ENCODE measurements at regions not wholly inside any gene's neighbourhood (a gene's known extent, or its start where the extent isn't known, plus 50 kb on each side); places are given as distances from the start of the nearest gene placed in this dataset.
A peak's percentile ranks its signal among the peaks of the same experiment; 100 is the strongest.

DNA sequence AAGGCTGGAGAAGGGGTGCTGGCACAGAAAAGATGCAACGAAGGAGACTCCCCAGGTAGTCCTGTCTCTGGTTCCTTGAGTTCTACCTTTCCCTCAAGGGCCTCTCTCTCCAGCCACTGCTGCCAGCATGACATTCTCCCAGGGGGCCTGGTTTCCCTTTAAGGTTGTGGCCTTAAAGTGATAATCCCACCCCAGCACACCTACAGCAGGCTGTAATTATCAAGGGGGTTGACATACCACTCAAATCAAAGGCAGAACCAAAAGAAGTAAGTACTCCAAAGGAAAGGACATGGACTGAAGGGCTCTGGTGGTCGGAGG, 84.7 kb upstream of the KCNK12 start:
- Histone ChIP-seq H3K4me1 (peaks cover 9% of the 10 kb centered on the region), H3K27ac (no peak overlapping the region), H3K36me3 (ENCODE audit: low read depth, missing control alignments) (no peaks in the 10 kb centered on the region), H3K9me3 (no peaks in the 10 kb centered on the region), H3K4me3 (no peak overlapping the region), H3K27me3 (no peaks in the 10 kb centered on the region)
- DNase-seq = no peak
- TF ChIP-seq POLR2A (IDR thresholded peaks at IDR 0.05) = no peak
- TF ChIP-seq, protein P1, sequence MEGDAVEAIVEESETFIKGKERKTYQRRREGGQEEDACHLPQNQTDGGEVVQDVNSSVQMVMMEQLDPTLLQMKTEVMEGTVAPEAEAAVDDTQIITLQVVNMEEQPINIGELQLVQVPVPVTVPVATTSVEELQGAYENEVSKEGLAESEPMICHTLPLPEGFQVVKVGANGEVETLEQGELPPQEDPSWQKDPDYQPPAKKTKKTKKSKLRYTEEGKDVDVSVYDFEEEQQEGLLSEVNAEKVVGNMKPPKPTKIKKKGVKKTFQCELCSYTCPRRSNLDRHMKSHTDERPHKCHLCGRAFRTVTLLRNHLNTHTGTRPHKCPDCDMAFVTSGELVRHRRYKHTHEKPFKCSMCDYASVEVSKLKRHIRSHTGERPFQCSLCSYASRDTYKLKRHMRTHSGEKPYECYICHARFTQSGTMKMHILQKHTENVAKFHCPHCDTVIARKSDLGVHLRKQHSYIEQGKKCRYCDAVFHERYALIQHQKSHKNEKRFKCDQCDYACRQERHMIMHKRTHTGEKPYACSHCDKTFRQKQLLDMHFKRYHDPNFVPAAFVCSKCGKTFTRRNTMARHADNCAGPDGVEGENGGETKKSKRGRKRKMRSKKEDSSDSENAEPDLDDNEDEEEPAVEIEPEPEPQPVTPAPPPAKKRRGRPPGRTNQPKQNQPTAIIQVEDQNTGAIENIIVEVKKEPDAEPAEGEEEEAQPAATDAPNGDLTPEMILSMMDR (IDR thresholded peaks at IDR 0.05) = no peak
- 83 to 92% methylated on average over 1 to 2 of the region's 2 CpGs for WGBS, 2 donors
- intact Hi-C loops (cut with DNase I; ENCODE audit: low total_unique reads) = no loop called here

GRCh38 chr2:47654790-47655562, 84.2 kb upstream of the KCNK12 start:
- no peaks in the 10 kb centered on the region for H3K27me3 ChIP-seq
- no peak for DNase-seq
- WGBS, 2 donors = 65 to 70% methylated on average over 14 to 15 of the region's 15 CpGs
- TF ChIP-seq POLR2A (IDR thresholded peaks at IDR 0.05) = no peak
- TF ChIP-seq, protein P1 (IDR thresholded peaks at IDR 0.05) = no peak
- H3K36me3 ChIP-seq (ENCODE audit: low read depth, missing control alignments) = no peaks in the 10 kb centered on the region
- intact Hi-C loops (cut with DNase I; ENCODE audit: low total_unique reads) = no loop called here
- H3K9me3 ChIP-seq = no peaks in the 10 kb centered on the region
- H3K27ac ChIP-seq = no peak overlapping the region
- H3K4me1 ChIP-seq = peaks cover 9% of the 10 kb centered on the region
- no peak overlapping the region for H3K4me3 ChIP-seq

- H3K27me3 ChIP-seq = no peaks in the 10 kb centered on the region
- 37 to 53% methylated on average over 18 to 20 of the region's 20 CpGs for WGBS, 2 donors
- H3K9me3 ChIP-seq = no peaks in the 10 kb centered on the region
- peaks cover 9% of the 10 kb centered on the region for H3K4me1 ChIP-seq
- TF ChIP-seq POLR2A (IDR thresholded peaks at IDR 0.05) = no peak
- TF ChIP-seq, protein P1 (IDR thresholded peaks at IDR 0.05) = no peak
- intact Hi-C loops (cut with DNase I; ENCODE audit: low total_unique reads) = no loop called here
- no peaks in the 10 kb centered on the region for H3K36me3 ChIP-seq (ENCODE audit: low read depth, missing control alignments)
- no peak overlapping the region for H3K27ac ChIP-seq
- no peak overlapping the region for H3K4me3 ChIP-seq
- peak; percentile 75 for DNase-seq
Measured at GRCh38 chr2:47653902-47654789, 83.4 kb upstream of the KCNK12 start.

GRCh38 chr2:47653036-47653435, 82.3 kb upstream of the KCNK12 start:
- Histone ChIP-seq H3K4me1 (peaks cover 9% of the 10 kb centered on the region), H3K27ac (no peak overlapping the region), H3K4me3 (no peak overlapping the region), H3K27me3 (no peaks in the 10 kb centered on the region), H3K36me3 (ENCODE audit: low read depth, missing control alignments) (no peaks in the 10 kb centered on the region), H3K9me3 (no peaks in the 10 kb centered on the region)
- WGBS, 2 donors = 89 to 92% methylated on average over 6 of the region's 6 CpGs
- DNase-seq = no peak
- TF ChIP-seq, protein P1 (IDR thresholded peaks at IDR 0.05) = no peak
- TF ChIP-seq POLR2A (IDR thresholded peaks at IDR 0.05) = no peak
- intact Hi-C loops (cut with DNase I; ENCODE audit: low total_unique reads) = no loop called here

Data from testis (tissue), 2 donors.